OCI-LY3 (cell line): ENCODE measurements at regions not wholly inside any gene's neighbourhood (a gene's known extent, or its start where the extent isn't known, plus 50 kb on each side); places are given as distances from the start of the nearest gene placed in this dataset.

Experiments used
- H2AFZ ChIP-seq: fragments of 200-600, 300-600 bp; shearing (Covaris generic); 2 replicates; pipeline ENCODE4 v1.6.0; 2014; ENCODE audit warnings: antibody characterized with exemption, low read depth, low read length
- H3K27ac ChIP-seq: fragments of 200-600, 300-600 bp; sonication (generic); 2 replicates; pipeline ENCODE4 v1.5.1; 2014; ENCODE audit warnings: mild to moderate bottlenecking, low read length, moderate library complexity, mixed read lengths
- H3K27me3 ChIP-seq: fragments of 200-600, 300-600 bp; sonication (generic); 2 replicates; pipeline ENCODE4 v1.6.1; 2014; ENCODE audit warnings: low read depth, low read length, mixed read lengths
- H3K36me3 ChIP-seq: fragments of 200-600, 300-600 bp; sonication (generic); replicated peaks from 2 replicates; pipeline ENCODE3; 2014; ENCODE audit warnings: low read depth, low read length, mixed read lengths
- H3K4me1 ChIP-seq: fragments of 300-600, 200-600 bp; sonication (generic); 2 replicates; pipeline ENCODE4 v1.6.1; 2014; ENCODE audit warnings: low read length, mixed read lengths
- H3K4me2 ChIP-seq: fragments of 200-600, 300-600 bp; sonication (generic); 2 replicates; pipeline ENCODE4 v1.6.1; 2014; ENCODE audit warnings: low read length, mixed read lengths
- H3K4me3 ChIP-seq: fragments of 300-600, 200-600 bp; sonication (generic); 2 replicates; pipeline ENCODE4 v1.5.1; 2014; ENCODE audit warnings: antibody characterized with exemption, mild to moderate bottlenecking, low read length, moderate library complexity
- H3K79me2 ChIP-seq: fragments of 300-600, 200-600 bp; shearing (Covaris generic); 2 replicates; pipeline ENCODE4 v1.6.1; 2014; ENCODE audit warnings: mild to moderate bottlenecking, low read length, mixed read lengths
- H3K9ac ChIP-seq: fragments of 300-600, 200-600 bp; shearing (Covaris generic); 2 replicates; pipeline ENCODE4 v1.6.0; 2014; ENCODE audit warnings: mild to moderate bottlenecking, low read length, moderate library complexity
- H3K9me3 ChIP-seq: fragments of 200-600, 300-600 bp; shearing (Covaris generic); 2 replicates; pipeline ENCODE4 v1.6.1; 2014; ENCODE audit warnings: low read length, mixed read lengths; ENCODE audit not compliant: insufficient read depth
- H4K20me1 ChIP-seq: fragments of 200-600, 300-600 bp; sonication (generic); 2 replicates; pipeline ENCODE4 v1.6.1; 2016; ENCODE audit warnings: low read length, mixed read lengths; ENCODE audit not compliant: insufficient read depth
- EZH2phosphoT487 ChIP-seq: fragments of 200-600 bp; shearing (Covaris generic); IDR thresholded peaks from 2 replicates; pipeline ENCODE4 v1.6.1; 2018; ENCODE audit warnings: antibody characterized with exemption, mixed run types, low read depth
- TF ChIP-seq, protein P1 (sequence below): fragments of 200-600, 300-600 bp; sonication (generic); IDR thresholded peaks from 2 replicates; pipeline ENCODE4 v1.5.1; 2014; ENCODE audit warnings: antibody characterized with exemption, low read length, low read depth

GRCh38 chr6:168949981-168950857, 303.4 kb downstream of the THBS2 start:
- H2AFZ ChIP-seq, result no peak overlapping the region

GRCh38 chr6:168948990-168949531, 304.6 kb downstream of the THBS2 start:
- Histone ChIP-seq H3K4me3 (no peak overlapping the region), H3K9ac (no peak overlapping the region), H2AFZ (no peak overlapping the region), H3K9me3 (no peaks in the 10 kb centered on the region), H3K4me1 (no peaks in the 10 kb centered on the region), H3K36me3 (no peaks in the 10 kb centered on the region), H3K27me3 (no peaks in the 10 kb centered on the region), H4K20me1 (no peaks in the 10 kb centered on the region), H3K4me2 (no peak overlapping the region), H3K27ac (no peak overlapping the region), H3K79me2 (no peaks in the 10 kb centered on the region)
- no peak for TF ChIP-seq EZH2phosphoT487
- TF ChIP-seq, protein P1, sequence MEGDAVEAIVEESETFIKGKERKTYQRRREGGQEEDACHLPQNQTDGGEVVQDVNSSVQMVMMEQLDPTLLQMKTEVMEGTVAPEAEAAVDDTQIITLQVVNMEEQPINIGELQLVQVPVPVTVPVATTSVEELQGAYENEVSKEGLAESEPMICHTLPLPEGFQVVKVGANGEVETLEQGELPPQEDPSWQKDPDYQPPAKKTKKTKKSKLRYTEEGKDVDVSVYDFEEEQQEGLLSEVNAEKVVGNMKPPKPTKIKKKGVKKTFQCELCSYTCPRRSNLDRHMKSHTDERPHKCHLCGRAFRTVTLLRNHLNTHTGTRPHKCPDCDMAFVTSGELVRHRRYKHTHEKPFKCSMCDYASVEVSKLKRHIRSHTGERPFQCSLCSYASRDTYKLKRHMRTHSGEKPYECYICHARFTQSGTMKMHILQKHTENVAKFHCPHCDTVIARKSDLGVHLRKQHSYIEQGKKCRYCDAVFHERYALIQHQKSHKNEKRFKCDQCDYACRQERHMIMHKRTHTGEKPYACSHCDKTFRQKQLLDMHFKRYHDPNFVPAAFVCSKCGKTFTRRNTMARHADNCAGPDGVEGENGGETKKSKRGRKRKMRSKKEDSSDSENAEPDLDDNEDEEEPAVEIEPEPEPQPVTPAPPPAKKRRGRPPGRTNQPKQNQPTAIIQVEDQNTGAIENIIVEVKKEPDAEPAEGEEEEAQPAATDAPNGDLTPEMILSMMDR, result no peak

More at GRCh38 chr6:168949981-168950857, 303.4 kb downstream of the THBS2 start:
- H3K9me3 ChIP-seq, result no peaks in the 10 kb centered on the region
- H3K4me2 ChIP-seq, result no peak overlapping the region
- H3K4me3 ChIP-seq, result no peak overlapping the region
- H3K27me3 ChIP-seq, result no peaks in the 10 kb centered on the region
- H3K79me2 ChIP-seq, result no peaks in the 10 kb centered on the region
- H3K4me1 ChIP-seq, result no peaks in the 10 kb centered on the region
- H3K36me3 ChIP-seq, result no peaks in the 10 kb centered on the region
- H4K20me1 ChIP-seq, result no peaks in the 10 kb centered on the region
- no peak overlapping the region for H3K9ac ChIP-seq
- no peak for TF ChIP-seq EZH2phosphoT487
- H3K27ac ChIP-seq, result no peak overlapping the region

- Histone ChIP-seq H2AFZ (no peak overlapping the region), H3K27me3 (no peaks in the 10 kb centered on the region)
- TF ChIP-seq, protein P1, result no peak
These were observed 305.6 kb downstream of the THBS2 start for GRCh38 chr6:168948002-168948401.

DNA sequence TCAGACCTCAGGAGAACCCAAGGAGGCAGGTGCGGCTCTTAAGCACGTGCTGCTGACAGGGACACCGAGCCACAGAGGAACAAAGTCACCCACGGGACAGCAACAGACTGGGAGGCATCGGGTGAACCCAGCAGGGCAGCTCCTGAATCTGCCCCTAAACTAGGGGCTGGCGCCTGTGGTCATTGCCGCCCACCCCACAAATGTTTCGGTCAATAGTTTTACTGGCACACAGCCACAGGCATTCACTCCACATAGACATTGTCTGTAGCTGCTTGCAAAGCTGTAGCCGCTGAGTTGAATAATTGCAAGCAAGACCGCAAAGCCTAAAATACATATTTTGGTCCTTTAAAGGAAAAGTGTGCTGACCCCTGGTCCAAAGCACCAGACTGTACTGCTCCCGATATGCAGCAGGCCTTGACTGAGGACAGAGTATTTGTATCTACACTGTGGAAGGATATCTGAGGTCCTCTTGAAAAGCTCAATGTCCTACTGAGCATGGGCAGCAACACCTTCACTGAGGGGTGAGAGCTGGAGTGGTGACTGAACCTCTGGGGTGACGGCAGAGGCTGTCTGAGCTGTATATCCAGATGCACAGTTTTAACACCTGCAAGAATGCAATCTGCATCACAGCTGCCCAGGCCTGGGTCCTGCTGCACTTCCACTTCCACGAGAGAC, 310.3 kb downstream of the THBS2 start:
- TF ChIP-seq, protein P1, result no peak
- no peak for TF ChIP-seq EZH2phosphoT487
- no peaks in the 10 kb centered on the region for H3K36me3 ChIP-seq
- H3K4me2 ChIP-seq, result no peak overlapping the region
- H3K9me3 ChIP-seq, result no peaks in the 10 kb centered on the region
- no peaks in the 10 kb centered on the region for H3K79me2 ChIP-seq
- H3K9ac ChIP-seq, result no peak overlapping the region
- no peaks in the 10 kb centered on the region for H3K27me3 ChIP-seq
- no peak overlapping the region for H3K4me3 ChIP-seq
- no peaks in the 10 kb centered on the region for H3K4me1 ChIP-seq
- H2AFZ ChIP-seq, result no peak overlapping the region
- no peak overlapping the region for H3K27ac ChIP-seq
- H4K20me1 ChIP-seq, result no peaks in the 10 kb centered on the region

More at GRCh38 chr6:168948002-168948401, 305.6 kb downstream of the THBS2 start:
- H3K4me3 ChIP-seq, result no peak overlapping the region
- H3K27ac ChIP-seq, result no peak overlapping the region
- H3K9me3 ChIP-seq, result no peaks in the 10 kb centered on the region
- H3K4me2 ChIP-seq, result no peak overlapping the region
- H3K9ac ChIP-seq, result no peak overlapping the region
- no peaks in the 10 kb centered on the region for H3K79me2 ChIP-seq
- H3K36me3 ChIP-seq, result no peaks in the 10 kb centered on the region
- H4K20me1 ChIP-seq, result no peaks in the 10 kb centered on the region
- no peaks in the 10 kb centered on the region for H3K4me1 ChIP-seq
